ENCODE measurements at regions not wholly inside any gene's neighbourhood (a gene's known extent, or its start where the extent isn't known, plus 50 kb on each side); places are given as distances from the start of the nearest gene placed in this dataset.
A peak's percentile ranks its signal among the peaks of the same experiment; 100 is the strongest.

DNA sequence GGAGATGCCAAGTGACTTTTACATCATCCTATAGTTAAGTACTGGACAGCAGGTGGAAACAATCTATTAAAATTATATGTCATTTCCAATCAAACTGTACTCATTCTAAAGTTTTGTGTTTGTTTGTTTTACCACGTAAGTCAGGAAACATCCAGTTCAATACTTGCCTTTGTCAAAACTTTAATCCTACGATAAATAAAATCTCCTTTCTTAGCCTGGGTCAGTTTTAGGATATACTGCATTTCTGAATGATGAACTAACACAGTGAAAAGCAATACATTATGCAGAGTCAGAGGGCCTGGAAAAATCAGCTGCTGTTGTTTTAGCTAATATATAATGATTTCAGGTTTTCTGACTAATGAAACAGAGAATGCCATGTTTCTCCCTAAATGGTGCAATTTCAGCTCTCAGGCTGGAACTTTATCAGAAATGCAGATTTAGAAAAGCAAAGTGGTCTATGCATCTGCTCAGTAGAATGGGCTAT, 756.4 kb downstream of the CDH11 start:
- H3K4me3 ChIP-seq (ENCODE audit: low read depth, low read length): no peak overlapping the region
- TF ChIP-seq, protein P1, sequence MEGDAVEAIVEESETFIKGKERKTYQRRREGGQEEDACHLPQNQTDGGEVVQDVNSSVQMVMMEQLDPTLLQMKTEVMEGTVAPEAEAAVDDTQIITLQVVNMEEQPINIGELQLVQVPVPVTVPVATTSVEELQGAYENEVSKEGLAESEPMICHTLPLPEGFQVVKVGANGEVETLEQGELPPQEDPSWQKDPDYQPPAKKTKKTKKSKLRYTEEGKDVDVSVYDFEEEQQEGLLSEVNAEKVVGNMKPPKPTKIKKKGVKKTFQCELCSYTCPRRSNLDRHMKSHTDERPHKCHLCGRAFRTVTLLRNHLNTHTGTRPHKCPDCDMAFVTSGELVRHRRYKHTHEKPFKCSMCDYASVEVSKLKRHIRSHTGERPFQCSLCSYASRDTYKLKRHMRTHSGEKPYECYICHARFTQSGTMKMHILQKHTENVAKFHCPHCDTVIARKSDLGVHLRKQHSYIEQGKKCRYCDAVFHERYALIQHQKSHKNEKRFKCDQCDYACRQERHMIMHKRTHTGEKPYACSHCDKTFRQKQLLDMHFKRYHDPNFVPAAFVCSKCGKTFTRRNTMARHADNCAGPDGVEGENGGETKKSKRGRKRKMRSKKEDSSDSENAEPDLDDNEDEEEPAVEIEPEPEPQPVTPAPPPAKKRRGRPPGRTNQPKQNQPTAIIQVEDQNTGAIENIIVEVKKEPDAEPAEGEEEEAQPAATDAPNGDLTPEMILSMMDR (IDR thresholded peaks at IDR 0.05; ENCODE audit: insufficient read depth, low read depth, low read length): no peak
- DNase-seq (ENCODE audit: low read depth): no peak

- no peak for DNase-seq (ENCODE audit: low read depth)
- TF ChIP-seq, protein P1 (IDR thresholded peaks at IDR 0.05; ENCODE audit: insufficient read depth, low read depth, low read length): no peak
- no peak overlapping the region for H3K4me3 ChIP-seq (ENCODE audit: low read depth, low read length)
Measured at GRCh38 chr16:64364894-64365293, 757.0 kb downstream of the CDH11 start.

DNA sequence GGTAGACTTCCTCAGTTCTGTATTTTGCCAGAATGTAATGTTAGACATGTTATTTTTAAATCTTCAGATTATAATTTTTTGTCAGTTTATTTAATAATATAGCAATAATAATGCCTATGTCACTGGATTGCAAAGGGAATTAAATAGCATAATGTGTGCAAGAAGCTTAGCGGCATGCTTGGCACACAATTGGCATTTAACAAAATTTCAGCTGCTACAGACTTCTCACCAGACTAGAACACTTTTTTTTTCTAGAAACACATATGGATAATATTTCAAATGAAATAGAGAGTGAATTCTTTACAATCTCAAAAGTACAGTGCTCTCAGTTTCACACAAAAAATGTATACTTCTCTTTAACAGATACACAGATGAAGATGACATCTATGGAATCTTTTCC, 757.4 kb downstream of the CDH11 start:
- no peak overlapping the region for H3K4me3 ChIP-seq (ENCODE audit: low read depth, low read length)
- TF ChIP-seq, protein P1 (IDR thresholded peaks at IDR 0.05; ENCODE audit: insufficient read depth, low read depth, low read length): no peak
- no peak for DNase-seq (ENCODE audit: low read depth)

DNA sequence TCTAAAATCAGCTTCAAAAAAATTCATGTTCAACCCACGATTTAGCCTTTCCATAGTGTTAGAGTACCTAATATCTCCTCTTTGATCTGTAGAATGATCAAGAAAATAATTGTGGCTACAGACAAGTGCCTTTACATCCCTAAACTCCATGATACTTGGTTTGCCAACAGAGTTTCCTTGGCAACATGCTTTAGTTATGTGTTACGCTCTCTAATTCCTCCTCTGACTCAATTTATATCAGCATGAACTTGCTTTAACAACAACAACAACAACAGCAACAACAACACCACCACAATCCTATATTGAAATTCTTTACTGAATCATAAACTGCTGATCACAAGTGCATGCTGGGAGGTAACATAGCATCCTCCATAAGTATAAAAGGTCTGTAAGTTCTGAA, 757.8 kb downstream of the CDH11 start:
- no peak for DNase-seq (ENCODE audit: low read depth)
- no peak overlapping the region for H3K4me3 ChIP-seq (ENCODE audit: low read depth, low read length)
- TF ChIP-seq, protein P1 (IDR thresholded peaks at IDR 0.05; ENCODE audit: insufficient read depth, low read depth, low read length): no peak

DNA sequence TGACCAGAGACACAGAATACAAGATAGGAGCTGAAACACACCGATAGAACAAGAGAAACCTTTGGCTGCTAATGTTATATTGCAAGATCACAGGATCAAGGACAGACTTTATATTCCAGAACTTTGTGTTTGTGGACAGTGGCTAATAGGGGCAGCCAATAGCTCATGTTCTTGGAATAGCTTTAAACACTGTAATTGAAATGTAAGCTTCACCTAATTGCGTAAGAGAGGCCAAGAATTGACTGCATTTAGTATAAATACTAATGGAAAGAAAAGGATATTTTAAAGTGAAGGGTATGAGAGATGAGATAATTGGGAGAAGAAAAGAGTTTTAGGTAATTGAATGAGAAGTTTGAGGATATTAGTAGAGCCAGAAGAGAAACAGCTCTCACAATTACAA, 758.8 kb downstream of the CDH11 start:
- no peak overlapping the region for H3K4me3 ChIP-seq (ENCODE audit: low read depth, low read length)
- TF ChIP-seq, protein P1 (IDR thresholded peaks at IDR 0.05; ENCODE audit: insufficient read depth, low read depth, low read length): no peak
- peak; percentile 7 for DNase-seq (ENCODE audit: low read depth)

DNA sequence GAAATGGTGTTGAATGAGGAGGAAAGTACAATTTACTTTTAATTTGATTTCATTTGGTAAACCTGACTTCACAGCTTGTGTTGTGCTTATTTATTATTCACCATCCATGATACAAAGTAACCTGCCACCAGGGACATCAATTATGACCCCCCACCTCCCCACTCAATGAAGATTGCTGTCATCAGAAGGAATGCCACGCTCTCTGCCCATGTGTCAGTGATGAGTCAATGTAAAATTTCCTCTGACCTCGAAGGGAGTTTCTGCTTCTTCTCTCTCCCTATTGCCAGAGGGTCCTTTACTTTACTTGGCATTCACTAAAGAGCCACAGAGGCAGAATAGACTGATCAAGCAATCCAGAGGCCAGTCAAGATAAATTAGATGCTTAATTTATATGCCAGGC, 759.7 kb downstream of the CDH11 start:
- DNase-seq (ENCODE audit: low read depth): no peak
- H3K4me3 ChIP-seq (ENCODE audit: low read depth, low read length): no peak overlapping the region
- TF ChIP-seq, protein P1 (IDR thresholded peaks at IDR 0.05; ENCODE audit: insufficient read depth, low read depth, low read length): no peak

DNA sequence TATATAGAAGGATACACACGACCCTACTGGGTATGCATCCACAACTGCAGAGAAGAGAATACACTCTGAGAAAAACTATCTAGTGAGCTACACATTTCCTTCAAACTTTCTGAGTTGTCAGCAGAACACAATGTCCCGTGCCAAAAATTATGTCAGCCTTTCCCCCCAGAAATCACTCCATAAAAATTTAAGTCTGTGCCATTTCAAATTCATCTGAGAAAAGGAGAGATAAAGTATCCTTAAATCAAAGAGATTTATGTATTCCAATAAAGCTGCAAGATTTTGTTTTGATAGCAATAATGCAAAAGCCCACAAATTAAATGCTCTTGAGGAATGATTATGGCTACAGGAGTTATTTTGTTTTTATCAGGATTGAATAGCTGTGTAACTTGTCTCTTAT, 760.1 kb downstream of the CDH11 start:
- TF ChIP-seq, protein P1 (IDR thresholded peaks at IDR 0.05; ENCODE audit: insufficient read depth, low read depth, low read length): no peak
- DNase-seq (ENCODE audit: low read depth): no peak
- H3K4me3 ChIP-seq (ENCODE audit: low read depth, low read length): no peak overlapping the region

Data from fibroblast of villous mesenchyme (primary cell).